ENCODE measurements at regions not wholly inside any gene's neighbourhood (a gene's known extent, or its start where the extent isn't known, plus 50 kb on each side); places are given as distances from the start of the nearest gene placed in this dataset.

GRCh38 chr11:116457336-116458007 is 315.3 kb downstream of the BUD13 start:
- DNase-seq (ENCODE audit: insufficient read length, low spot score) (no peak), FAIRE-seq (no peak)

GRCh38 chr11:116454951-116455350 is 317.8 kb downstream of the BUD13 start:
- DNase-seq (ENCODE audit: insufficient read length, low spot score) (no peak), FAIRE-seq (no peak)

GRCh38 chr11:116454020-116454645 is 318.7 kb downstream of the BUD13 start:
- FAIRE-seq (peak; percentile 67), DNase-seq (ENCODE audit: insufficient read length, low spot score) (peak; percentile 28)

- no peak for DNase-seq (ENCODE audit: insufficient read length, low spot score)
- no peak for FAIRE-seq
Observed at GRCh38 chr11:116452461-116452860, 320.3 kb downstream of the BUD13 start.

- FAIRE-seq = no peak
Observed at GRCh38 chr11:116449522-116449921, 323.3 kb downstream of the BUD13 start.

GRCh38 chr11:116446048-116446941 is 326.5 kb downstream of the BUD13 start:
- no peak for DNase-seq (ENCODE audit: insufficient read length, low spot score)
- no peak for FAIRE-seq

More at GRCh38 chr11:116449522-116449921, 323.3 kb downstream of the BUD13 start:
- no peak for DNase-seq (ENCODE audit: insufficient read length, low spot score)

GRCh38 chr11:116445108-116446047 is 327.4 kb downstream of the BUD13 start:
- no peak for DNase-seq (ENCODE audit: insufficient read length, low spot score)
- FAIRE-seq = no peak

GRCh38 chr11:116442238-116442752 is 330.5 kb downstream of the BUD13 start:
- DNase-seq (ENCODE audit: insufficient read length, low spot score) (no peak), FAIRE-seq (no peak)

GRCh38 chr11:116439361-116439677 is 333.5 kb downstream of the BUD13 start:
- no peak for DNase-seq (ENCODE audit: insufficient read length, low spot score)
- FAIRE-seq = no peak

- FAIRE-seq = no peak
Observed at GRCh38 chr11:116438651-116439360, 334.0 kb downstream of the BUD13 start.

GRCh38 chr11:116434986-116435385 is 337.8 kb downstream of the BUD13 start:
- DNase-seq (ENCODE audit: insufficient read length, low spot score) = no peak
- no peak for FAIRE-seq

More at GRCh38 chr11:116438651-116439360, 334.0 kb downstream of the BUD13 start:
- DNase-seq (ENCODE audit: insufficient read length, low spot score) = no peak

GRCh38 chr11:116432301-116432700 is 340.5 kb downstream of the BUD13 start:
- FAIRE-seq = no peak
- DNase-seq (ENCODE audit: insufficient read length, low spot score) = no peak

GRCh38 chr11:116431842-116432241 is 340.9 kb downstream of the BUD13 start:
- FAIRE-seq = no peak
- no peak for DNase-seq (ENCODE audit: insufficient read length, low spot score)

- no peak for DNase-seq (ENCODE audit: insufficient read length, low spot score)
- no peak for FAIRE-seq
Observed at GRCh38 chr11:116428638-116428975, 344.2 kb downstream of the BUD13 start.

GRCh38 chr11:116427903-116428637 is 344.7 kb downstream of the BUD13 start:
- FAIRE-seq (no peak), DNase-seq (ENCODE audit: insufficient read length, low spot score) (no peak)

GRCh38 chr11:116427337-116427902 is 345.4 kb downstream of the BUD13 start:
- FAIRE-seq (no peak), DNase-seq (ENCODE audit: insufficient read length, low spot score) (no peak)

- FAIRE-seq = no peak
Observed at GRCh38 chr11:116426761-116427160, 346.0 kb downstream of the BUD13 start.

GRCh38 chr11:116424615-116425261 is 348.0 kb downstream of the BUD13 start:
- no peak for FAIRE-seq
- DNase-seq (ENCODE audit: insufficient read length, low spot score) = no peak

More at GRCh38 chr11:116426761-116427160, 346.0 kb downstream of the BUD13 start:
- DNase-seq (ENCODE audit: insufficient read length, low spot score) = no peak
